Epithelial cell of prostate (primary cell): ENCODE measurements at regions not wholly inside any gene's neighbourhood (a gene's known extent, or its start where the extent isn't known, plus 50 kb on each side); places are given as distances from the start of the nearest gene placed in this dataset.

ENCODE experiments used
- DNase-seq: peaks from one replicate; pipeline ENCODE4 v3.0.0-alpha.2; 2011; ENCODE audit warnings: low read depth, low spot score
- H3K27ac ChIP-seq: fragments of 450-650 bp; 2 replicates; pipeline ENCODE4 v1.5.1; 2017; ENCODE audit warnings: mild to moderate bottlenecking

DNA sequence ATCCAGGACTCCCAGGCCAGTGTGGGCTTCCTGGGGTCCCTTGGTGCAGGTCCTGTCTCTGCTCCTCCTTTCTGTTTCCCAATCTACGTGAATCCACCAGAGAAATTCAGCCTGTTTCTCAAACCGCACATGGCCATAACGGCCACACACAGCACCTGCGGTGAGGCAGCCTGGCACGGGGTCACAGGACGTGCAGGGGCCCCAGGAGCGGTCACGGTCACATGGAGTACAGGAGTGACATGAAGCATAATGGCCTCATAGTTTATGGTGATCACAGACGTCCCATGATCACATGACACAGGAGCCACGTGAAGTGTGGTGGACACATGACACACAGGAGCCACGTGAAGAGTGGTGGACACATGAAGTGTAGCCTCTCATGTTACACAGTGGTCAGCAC is 248.5 kb upstream of the IRX4 start:
- DNase-seq = no peak
- no peak overlapping the region for H3K27ac ChIP-seq

DNA sequence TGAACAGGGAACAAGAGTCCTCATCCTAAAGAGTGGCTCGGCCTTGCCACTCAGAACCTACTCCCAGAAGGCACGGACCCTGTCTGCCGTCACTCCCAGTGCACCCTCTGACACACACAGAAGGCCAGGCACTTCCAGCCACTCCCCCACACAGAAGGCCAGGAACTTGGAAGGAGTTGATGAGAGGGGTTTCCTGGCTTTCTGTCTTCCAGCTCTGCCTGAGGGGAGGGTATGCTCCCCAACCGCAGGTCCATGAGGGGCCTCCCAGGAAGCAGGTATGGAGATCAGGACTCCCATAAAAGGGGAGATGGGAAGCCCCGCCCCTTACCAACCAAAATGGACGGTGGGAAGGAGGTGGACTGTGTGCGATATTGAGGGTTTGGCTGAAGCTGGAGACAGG is 247.6 kb upstream of the IRX4 start:
- no peak overlapping the region for H3K27ac ChIP-seq
- DNase-seq = no peak

DNA sequence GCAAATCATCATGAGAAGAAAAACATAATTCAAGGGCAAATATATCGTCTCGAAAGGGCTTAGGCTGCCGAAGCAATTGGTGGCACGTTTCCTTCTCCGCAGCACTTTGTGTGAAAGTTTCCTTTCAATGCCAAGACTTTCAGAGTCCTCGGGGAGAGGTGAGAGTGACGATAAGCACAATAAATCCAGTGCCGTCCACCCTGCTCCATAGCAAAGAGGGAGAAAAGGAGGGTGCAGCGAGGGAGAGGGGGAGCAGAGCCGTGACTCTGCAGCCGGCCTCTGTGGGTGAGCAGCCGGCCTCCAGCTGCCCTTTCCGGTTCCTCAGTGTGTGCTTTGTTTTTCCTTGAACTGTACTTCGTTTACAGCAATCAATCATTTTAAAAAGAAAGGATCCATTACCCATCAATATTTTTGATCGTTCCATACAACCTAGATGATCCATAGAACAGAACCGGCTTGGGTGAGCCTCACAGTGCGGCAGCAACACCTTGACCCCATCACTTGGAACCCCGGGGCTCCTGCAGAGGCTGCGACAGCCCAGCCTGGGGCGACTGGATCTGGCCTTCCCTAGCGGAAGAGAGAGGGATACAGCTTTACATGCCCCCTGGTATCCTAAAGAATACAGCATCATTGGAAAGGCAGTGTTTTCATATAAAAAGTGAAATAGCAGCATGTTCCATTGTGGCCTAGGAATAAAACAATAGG is 247.0 kb upstream of the IRX4 start:
- no peak overlapping the region for H3K27ac ChIP-seq
- DNase-seq = no peak

DNA sequence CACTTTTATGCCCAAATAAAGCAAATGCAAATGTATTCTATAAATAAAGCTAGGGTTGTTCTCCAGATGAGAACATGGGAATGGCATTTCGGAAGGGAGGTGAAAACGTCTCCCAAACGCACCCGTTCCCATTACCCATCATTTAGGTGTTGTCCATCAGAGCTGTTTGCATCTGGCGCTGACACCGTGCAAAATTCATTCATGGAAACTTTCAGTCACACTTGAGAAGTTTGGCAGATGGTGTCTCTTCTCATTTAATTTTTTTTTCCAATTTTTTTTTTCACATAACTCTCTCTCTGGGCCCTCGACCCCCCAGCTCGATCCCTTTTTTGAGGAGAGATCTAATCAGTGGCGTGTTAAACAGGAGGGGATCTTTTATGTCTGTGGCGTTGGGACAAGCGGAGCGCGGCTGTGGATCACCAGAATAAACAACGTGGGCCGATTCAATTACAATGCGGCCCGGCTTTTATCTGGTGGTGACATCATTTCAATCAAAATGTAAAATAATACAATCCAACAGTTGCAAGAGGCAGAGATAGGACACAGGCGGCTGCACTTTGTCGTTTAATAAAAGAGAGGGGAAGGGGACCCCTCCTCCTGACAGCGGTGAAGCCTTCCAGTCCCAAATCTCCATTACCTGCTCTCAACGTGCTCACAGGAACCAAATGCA is 246.1 kb upstream of the IRX4 start:
- no peak overlapping the region for H3K27ac ChIP-seq
- no peak for DNase-seq

DNA sequence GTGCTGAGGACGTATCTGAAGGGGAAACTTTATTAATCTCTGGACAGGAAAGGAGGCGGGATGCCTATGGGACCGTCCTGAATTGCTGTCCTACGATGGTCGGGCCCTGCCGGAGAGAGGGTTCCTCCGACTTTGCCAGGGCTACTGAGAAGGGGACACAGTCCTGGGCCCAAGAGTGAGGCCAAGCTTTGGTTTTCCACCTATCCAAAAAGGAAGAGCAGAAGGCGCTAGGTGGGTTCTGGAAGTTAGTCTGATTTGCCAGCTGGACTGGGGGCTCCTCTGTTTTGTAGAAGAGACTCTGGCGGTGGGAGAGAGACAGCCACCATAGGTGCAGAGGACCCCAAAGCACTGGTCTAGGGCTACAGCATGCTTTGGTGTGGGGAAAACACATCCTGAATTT is 243.8 kb upstream of the IRX4 start:
- H3K27ac ChIP-seq = no peak overlapping the region
- DNase-seq = no peak

DNA sequence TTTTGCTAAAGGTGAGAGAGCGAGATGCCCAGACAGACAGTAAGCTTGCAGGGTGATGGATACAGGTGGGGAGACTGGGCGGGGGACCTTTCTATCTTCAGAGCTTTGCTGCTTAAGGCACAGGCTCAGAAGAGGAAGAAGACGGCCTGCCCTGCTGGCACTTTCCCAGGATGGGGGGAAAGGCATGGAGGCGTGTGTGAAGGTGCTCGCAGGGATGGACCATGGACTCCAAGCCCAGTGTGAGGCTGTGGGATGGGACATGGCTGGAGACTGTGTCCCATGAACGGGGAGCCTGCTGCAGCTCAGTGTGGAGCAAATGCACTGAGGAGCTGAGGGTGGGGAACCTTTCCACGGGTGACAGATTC is 243.2 kb upstream of the IRX4 start:
- DNase-seq = no peak
- H3K27ac ChIP-seq = no peak overlapping the region

DNA sequence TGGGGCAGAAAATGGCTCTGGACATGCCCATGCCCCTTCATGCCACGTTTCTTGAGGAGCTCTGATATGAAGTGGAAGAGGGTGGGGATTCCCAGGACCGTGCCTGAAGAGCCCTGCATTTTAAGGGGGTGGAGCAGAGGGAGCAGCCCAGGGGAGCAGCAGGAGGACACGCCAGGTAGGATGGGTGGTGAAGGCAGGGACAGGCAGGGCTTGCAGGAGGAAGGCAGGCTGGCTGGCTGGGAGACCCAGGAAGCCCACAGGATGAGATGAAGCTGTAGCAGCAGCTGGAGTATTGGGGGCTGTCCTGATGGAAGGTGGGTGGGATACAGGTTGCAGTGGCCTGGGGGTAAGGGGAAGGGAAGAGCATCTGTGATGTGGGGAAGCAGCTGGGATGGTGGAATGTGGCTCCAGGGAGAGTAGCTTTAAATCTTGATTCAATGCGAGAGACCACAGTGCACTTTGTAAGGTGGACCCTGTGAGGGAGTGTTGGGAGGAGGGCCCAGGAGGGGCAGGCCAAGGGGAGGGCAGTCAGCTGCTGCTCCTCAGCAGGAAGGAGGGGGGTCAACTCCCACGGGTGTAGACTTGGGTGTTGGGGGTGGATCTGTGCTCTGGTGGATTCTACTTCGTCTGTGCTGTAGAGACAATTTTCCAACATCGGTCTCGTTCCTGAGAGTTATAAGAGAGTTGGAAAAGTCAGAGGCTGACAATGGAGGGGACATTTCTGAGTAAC is 242.6 kb upstream of the IRX4 start:
- DNase-seq = no peak
- H3K27ac ChIP-seq = no peak overlapping the region

DNA sequence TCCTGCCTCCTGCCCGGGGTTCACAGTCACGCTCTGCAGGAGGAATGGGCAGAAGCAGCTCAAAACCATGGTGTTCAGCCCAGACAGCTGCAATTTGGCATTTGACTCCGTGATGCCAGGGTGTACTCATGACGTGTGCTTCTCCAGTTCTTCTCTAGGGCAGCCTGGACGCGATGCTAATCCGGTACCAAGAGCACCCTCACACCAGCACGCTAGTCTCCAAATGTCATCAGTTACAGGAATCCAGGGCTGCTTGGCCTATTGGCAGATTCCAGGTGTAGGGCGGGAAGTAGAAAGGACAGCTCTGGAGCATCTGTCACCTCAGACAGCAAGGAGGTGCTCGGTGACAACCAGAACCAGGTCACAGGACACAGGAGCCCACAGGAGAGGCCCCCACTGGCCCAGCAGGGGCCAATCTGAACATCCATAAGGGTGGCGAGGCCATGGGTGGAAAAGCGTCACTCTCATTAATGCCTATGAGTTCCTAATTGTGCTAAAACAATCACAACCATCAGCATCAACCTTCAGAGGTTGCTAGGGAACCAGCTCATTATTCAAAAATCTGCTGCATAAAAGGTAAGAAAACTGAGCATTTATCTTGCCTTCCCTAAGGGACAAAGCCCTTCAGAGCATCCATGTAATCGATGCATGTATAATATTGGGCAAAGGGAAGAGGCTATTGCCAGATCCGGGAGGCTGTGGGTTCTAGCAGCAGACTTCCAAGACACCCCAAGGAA is 241.9 kb upstream of the IRX4 start:
- no peak for DNase-seq
- no peak overlapping the region for H3K27ac ChIP-seq

DNA sequence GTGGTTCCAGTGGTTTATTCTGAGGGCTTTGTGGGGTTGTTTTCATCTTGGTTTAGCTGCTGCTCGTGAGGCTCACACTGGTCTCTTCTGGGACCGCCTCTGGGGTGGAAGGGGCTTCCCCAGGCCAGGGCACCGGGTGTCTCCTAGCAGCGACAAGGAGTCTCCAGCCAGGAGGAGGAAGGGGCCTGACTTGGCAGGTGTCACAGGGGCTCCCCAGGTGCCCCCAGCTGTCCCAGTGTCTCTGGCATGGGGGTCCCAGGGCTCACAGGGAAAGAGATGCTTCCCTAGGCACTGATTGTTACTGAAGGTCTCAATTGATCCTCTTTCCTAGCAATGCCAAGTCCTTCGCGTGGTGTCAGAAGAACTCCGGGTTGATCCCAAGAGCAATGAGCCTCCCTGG is 241.1 kb upstream of the IRX4 start:
- H3K27ac ChIP-seq = no peak overlapping the region
- DNase-seq = no peak

DNA sequence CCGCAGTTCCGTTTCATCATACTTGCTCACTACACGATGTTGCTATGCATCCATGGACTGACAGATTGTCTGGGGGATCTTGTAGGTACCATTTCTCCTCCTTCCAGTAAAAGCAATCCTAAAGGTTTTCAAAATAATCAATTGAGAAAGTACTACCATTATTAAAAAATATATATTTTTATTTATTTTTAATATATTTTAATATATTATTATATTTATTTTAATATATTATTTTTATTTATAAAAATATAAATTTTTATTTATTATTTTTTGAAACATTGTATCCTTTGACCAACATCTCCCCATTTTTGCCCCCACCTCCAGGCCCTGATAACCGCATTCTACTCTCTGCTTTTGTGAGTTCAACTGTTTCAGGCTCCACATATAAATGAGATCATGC is 237.6 kb upstream of the IRX4 start:
- no peak overlapping the region for H3K27ac ChIP-seq
- DNase-seq = no peak

DNA sequence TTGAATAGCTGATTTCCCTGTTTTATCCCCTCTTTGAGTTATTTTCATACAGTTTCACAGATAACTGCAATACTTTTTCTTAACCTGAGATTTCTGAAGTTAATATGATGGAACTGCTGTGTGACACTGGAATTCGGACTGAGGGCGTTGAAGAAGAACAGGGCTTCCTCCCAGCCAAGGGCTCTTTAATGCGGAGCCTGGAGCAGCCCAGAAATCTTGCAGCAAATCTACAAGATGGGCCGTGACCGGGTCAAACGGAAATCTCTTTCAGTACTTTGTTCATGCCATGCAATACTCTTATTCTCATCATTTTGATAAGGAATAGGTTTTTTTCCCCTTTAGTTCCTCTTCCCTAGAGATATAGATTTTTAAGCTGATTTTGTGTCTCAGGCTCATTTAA is 236.8 kb upstream of the IRX4 start:
- DNase-seq = no peak

DNA sequence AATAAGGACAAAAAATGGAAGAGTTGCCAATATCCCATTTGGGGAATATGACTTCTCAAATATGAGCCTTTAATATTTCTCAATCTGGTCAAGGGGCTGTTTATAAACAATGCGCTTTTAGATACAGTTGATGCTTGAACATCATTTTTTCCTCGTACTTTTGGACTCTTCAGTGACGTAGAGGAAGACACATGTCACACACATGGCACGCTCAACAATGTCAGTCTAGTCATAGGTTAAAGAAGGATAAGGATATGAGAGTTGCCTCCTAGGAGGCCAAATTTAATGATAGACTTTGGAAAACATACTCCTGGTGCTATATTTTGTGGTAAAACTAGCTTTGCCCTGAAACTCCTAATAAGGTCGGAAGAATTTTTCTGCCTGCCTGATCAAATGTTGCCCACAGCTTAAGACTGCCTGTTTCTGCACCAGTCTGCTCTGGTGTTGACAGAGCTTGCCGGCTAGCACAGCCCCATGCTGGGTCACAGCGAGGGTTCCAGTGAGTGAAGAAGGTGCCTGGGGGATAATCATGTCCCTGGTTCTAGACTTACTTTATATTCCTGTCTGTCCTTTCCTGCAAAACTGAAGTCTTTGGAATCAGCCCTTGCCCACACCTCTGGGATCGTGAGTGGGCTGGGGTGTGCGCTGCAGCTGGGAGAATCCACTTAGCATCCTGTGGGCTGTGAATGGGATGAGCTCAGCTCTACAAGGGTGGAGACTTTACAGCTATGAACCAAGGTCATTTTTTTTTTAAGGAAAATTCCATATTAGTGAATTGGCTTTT is 230.8 kb upstream of the IRX4 start:
- DNase-seq = no peak
- H3K27ac ChIP-seq = no peak overlapping the region

More for the DNA sequence above, 236.8 kb upstream of the IRX4 start:
- H3K27ac ChIP-seq = no peak overlapping the region

DNA sequence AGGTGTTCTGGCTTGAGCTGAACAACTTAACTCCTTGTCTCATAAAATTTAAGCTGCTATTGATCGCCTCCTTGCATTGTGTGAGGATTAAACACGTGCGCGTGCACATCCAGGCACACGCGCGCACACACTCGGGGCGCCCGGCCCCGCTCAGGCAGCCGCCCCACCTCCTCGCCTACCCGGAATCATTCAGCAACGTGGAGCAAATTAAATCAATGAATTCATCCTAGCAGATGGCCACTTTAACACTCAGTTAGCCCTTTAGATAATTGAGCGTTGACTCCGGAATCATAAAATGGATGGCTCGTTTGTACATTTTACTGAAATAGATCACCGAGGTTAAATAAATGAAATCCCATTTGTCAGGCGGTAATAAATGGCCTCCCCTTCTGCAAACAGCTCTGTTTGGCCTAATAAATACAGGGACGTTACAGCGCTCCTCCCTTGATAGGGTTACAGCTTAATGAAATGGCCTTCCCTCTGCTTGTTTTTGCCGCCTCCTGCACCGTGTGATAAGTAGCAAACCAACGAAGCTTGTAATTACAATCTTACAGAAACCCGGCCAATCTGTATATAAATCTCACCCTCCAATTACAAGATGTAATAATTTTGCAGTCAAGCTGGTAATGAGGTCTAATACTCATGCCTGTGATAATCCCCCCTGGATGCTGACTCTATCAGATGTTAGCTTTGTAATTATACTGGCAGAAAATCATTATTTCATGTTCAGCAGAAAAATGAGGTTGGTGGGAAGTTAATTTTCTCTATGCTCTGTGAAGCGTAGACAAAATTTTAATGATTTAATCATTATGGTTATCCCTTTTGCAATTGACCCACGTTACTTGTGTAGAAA is 229.7 kb upstream of the IRX4 start:
- H3K27ac ChIP-seq = no peak overlapping the region
- DNase-seq = no peak

DNA sequence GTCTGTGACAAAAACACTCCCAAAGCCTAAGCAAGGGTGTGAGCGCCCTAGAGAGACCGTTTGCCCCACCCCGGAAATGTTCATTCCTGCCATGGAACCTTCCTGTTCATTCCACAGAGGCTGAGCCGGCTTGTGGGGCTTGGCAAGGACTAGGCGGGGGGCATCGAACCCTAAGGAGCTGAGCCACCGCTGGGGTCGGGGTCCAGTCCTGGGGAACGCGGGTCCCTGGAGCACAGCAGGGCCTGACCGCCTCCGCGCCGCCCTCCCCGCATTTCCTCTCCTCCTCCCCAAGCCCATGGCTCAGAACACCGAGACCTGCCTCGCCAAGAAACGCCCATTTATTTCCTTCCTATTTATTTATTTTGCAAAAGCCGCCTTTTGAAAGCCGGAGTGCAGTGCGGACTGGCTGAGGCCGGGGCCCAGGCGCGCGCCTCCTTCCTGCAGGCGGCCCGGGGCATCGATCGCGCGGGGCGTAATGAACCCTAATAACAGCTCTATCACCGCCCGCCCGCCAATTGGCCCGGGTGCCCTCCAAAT is 228.9 kb upstream of the IRX4 start:
- DNase-seq = no peak
- H3K27ac ChIP-seq = no peak overlapping the region

DNA sequence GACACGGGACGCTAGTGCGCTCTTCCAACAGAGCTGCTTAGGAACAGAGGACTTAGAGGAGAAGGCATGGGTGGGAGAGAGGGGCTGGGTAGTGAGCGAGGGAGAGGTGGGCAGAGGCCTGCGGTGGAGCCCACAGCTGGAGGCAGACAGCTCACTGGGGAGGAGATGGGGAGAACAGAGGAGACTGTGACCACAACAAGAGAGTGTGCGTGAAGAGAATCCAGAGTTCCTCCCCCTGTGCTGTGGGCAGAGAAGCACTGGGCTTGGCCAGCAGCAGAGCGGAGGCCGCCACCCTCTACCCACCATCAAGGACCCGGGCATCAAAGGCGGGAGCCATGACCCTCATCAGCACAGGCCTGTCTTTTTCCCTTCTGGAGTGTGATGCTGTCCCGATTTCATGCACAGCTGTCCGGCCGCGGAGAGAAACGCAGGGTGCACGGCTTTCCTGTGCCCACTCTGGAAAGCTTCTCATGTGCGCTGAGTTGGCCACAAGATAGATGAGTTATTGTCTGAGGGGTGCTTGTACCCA is 228.3 kb upstream of the IRX4 start:
- DNase-seq = no peak
- no peak overlapping the region for H3K27ac ChIP-seq

DNA sequence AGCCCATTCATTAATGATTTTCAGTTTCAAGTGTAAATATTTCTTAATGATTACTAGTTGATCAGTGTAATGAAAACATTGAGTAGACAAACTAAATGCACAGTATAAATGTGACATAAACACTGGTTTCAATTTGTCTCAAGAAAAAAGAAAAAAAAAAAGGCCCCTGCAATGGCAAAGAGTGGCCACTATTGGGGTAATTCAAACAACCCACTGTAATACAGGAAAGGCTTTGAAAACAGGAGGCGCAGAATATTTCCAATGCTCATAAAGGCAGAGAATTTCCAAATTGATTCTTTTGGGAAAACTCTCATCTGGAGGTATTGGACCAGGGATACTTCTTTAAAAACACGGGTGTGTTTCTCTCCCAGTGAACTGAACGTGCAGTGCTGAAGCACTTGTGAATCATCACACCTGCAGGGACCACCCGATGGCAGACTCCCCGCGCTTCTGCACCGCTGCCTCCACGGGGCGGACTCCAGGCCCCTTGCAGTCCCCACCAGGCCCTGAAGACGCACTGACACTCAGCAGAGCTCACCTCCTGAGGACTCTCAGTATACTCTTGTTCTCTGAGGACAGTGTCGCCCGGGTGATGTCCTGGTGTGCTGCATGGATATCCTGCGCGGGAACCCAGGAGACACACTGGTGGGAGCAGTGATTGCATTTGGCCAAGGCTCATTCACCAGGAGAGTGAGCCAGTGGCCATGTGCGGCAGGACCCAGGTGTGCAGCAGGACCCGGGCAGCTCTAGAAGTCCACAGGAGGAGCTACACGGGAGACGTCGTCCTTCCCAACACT is 227.6 kb upstream of the IRX4 start:
- H3K27ac ChIP-seq = no peak overlapping the region
- no peak for DNase-seq

DNA sequence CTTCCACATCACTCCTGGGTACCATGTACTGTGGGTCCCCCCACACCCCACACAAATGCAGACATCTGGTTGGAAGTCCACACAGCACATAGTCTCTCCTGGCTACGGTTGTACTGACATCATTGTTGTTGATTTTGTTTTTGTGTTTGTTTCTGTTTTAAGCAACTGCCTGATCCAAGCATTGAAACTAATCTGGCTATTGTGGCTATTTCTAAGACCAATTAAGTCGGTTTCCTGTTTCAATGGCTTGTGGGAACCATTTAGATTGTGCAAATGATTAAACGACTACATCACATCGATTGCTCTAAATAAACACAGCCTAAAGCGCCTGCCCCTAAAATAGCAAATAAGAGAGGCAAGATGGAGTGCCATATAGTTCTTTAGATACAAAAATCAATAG is 226.8 kb upstream of the IRX4 start:
- DNase-seq = no peak
- no peak overlapping the region for H3K27ac ChIP-seq

DNA sequence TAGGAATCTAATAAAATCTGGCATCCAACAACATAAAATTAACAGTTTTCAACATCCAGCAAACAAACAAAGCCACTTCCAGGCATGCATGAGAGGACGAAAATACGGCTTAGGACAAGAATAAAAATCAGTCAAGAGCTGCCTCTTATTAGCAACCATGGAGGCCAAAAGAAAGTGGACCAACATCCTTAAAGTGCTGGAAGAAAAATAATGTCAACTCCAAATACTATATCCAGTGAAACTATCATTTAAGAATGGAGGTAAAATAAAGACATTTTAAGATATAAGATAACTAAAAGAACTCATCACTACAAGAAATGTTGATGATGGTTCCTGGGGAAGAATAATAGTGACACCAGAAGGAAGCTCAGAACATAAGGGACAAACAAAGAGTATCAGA is 224.0 kb upstream of the IRX4 start:
- no peak for DNase-seq
- no peak overlapping the region for H3K27ac ChIP-seq
